Ishikawa (cell line): ENCODE measurements at regions not wholly inside any gene's neighbourhood (a gene's known extent, or its start where the extent isn't known, plus 50 kb on each side); places are given as distances from the start of the nearest gene placed in this dataset.

Experiments used
- CEBPB ChIP-seq: IDR thresholded peaks from 2 replicates; pipeline ENCODE4 v1.6.1; 2012
- CREB1 ChIP-seq: IDR thresholded peaks from 2 replicates; pipeline ENCODE4 v1.6.1; 2012; ENCODE audit warnings: low read depth
- EGR1 ChIP-seq: IDR thresholded peaks from 2 replicates; pipeline ENCODE4 v1.6.1; 2012
- EP300 ChIP-seq: IDR thresholded peaks from 2 replicates; pipeline ENCODE4 v1.6.1; 2012; ENCODE audit warnings: borderline replicate concordance
- FOXM1 ChIP-seq: IDR thresholded peaks from 2 replicates; pipeline ENCODE4 v1.6.1; 2012; ENCODE audit warnings: low read depth, borderline replicate concordance
- NFIC ChIP-seq: IDR thresholded peaks from 2 replicates; pipeline ENCODE4 v1.6.1; 2012
- RAD21 ChIP-seq: IDR thresholded peaks from 2 replicates; pipeline ENCODE4 v1.6.1; 2012; ENCODE audit warnings: low read depth
- TAF1 ChIP-seq: IDR thresholded peaks from 2 replicates; pipeline ENCODE4 v1.6.1; 2012; ENCODE audit warnings: low read depth, mild to moderate bottlenecking
- TCF12 ChIP-seq: IDR thresholded peaks from 2 replicates; pipeline ENCODE4 v1.6.1; 2012; ENCODE audit warnings: low read depth
- TEAD4 ChIP-seq: IDR thresholded peaks from 2 replicates; pipeline ENCODE4 v1.6.1; 2012
- YY1 ChIP-seq: IDR thresholded peaks from 2 replicates; pipeline ENCODE4 v1.6.1; 2012; ENCODE audit warnings: low read depth
- ZBTB7A ChIP-seq: IDR thresholded peaks from 2 replicates; pipeline ENCODE4 v1.6.1; 2012; ENCODE audit warnings: low read depth
- TF ChIP-seq, protein P1 (sequence below): IDR thresholded peaks from 2 replicates; pipeline ENCODE4 v1.6.1; 2012
- TF ChIP-seq, protein P2 (sequence below): IDR thresholded peaks from 2 replicates; pipeline ENCODE4 v1.6.1; 2012
- TF ChIP-seq, protein P3 (sequence below): IDR thresholded peaks from 2 replicates; pipeline ENCODE4 v1.6.1; 2012; ENCODE audit warnings: low read depth, mild to moderate bottlenecking

- TF ChIP-seq TEAD4 (no peak), TCF12 (no peak), EP300 (no peak), CREB1 (no peak), RAD21 (no peak), NFIC (no peak), CEBPB (no peak), FOXM1 (no peak), YY1 (no peak), TAF1 (no peak), ZBTB7A (no peak)
- TF ChIP-seq, protein P1, sequence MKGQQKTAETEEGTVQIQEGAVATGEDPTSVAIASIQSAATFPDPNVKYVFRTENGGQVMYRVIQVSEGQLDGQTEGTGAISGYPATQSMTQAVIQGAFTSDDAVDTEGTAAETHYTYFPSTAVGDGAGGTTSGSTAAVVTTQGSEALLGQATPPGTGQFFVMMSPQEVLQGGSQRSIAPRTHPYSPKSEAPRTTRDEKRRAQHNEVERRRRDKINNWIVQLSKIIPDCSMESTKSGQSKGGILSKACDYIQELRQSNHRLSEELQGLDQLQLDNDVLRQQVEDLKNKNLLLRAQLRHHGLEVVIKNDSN: no peak
- TF ChIP-seq, protein P2, sequence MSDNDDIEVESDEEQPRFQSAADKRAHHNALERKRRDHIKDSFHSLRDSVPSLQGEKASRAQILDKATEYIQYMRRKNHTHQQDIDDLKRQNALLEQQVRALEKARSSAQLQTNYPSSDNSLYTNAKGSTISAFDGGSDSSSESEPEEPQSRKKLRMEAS: no peak
- TF ChIP-seq, protein P3, sequence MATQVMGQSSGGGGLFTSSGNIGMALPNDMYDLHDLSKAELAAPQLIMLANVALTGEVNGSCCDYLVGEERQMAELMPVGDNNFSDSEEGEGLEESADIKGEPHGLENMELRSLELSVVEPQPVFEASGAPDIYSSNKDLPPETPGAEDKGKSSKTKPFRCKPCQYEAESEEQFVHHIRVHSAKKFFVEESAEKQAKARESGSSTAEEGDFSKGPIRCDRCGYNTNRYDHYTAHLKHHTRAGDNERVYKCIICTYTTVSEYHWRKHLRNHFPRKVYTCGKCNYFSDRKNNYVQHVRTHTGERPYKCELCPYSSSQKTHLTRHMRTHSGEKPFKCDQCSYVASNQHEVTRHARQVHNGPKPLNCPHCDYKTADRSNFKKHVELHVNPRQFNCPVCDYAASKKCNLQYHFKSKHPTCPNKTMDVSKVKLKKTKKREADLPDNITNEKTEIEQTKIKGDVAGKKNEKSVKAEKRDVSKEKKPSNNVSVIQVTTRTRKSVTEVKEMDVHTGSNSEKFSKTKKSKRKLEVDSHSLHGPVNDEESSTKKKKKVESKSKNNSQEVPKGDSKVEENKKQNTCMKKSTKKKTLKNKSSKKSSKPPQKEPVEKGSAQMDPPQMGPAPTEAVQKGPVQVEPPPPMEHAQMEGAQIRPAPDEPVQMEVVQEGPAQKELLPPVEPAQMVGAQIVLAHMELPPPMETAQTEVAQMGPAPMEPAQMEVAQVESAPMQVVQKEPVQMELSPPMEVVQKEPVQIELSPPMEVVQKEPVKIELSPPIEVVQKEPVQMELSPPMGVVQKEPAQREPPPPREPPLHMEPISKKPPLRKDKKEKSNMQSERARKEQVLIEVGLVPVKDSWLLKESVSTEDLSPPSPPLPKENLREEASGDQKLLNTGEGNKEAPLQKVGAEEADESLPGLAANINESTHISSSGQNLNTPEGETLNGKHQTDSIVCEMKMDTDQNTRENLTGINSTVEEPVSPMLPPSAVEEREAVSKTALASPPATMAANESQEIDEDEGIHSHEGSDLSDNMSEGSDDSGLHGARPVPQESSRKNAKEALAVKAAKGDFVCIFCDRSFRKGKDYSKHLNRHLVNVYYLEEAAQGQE: no peak
Observed at GRCh38 chr13:82206241-82206640, 1676.0 kb downstream of the SLITRK1 start.

- no peak for TF ChIP-seq CREB1
- no peak for TF ChIP-seq TEAD4
- TF ChIP-seq ZBTB7A: no peak
- TF ChIP-seq EP300: no peak
- TF ChIP-seq, protein P2: no peak
- no peak for TF ChIP-seq CEBPB
- no peak for TF ChIP-seq EGR1
- TF ChIP-seq, protein P3: no peak
- TF ChIP-seq TAF1: no peak
- TF ChIP-seq TCF12: no peak
- TF ChIP-seq FOXM1: no peak
- TF ChIP-seq YY1: no peak
- no peak for TF ChIP-seq NFIC
- no peak for TF ChIP-seq RAD21
- TF ChIP-seq, protein P1: no peak
Observed at GRCh38 chr13:82202398-82202797, 1679.9 kb downstream of the SLITRK1 start.

- TF ChIP-seq, protein P2: no peak
- no peak for TF ChIP-seq CEBPB
- TF ChIP-seq CREB1: no peak
- no peak for TF ChIP-seq NFIC
- TF ChIP-seq TEAD4: no peak
- no peak for TF ChIP-seq EGR1
- TF ChIP-seq, protein P1: no peak
- no peak for TF ChIP-seq EP300
- TF ChIP-seq FOXM1: no peak
- TF ChIP-seq, protein P3: no peak
- TF ChIP-seq TCF12: no peak
- TF ChIP-seq YY1: no peak
- TF ChIP-seq ZBTB7A: no peak
- TF ChIP-seq RAD21: no peak
Observed at GRCh38 chr13:82196087-82196486, 1686.2 kb downstream of the SLITRK1 start.

DNA sequence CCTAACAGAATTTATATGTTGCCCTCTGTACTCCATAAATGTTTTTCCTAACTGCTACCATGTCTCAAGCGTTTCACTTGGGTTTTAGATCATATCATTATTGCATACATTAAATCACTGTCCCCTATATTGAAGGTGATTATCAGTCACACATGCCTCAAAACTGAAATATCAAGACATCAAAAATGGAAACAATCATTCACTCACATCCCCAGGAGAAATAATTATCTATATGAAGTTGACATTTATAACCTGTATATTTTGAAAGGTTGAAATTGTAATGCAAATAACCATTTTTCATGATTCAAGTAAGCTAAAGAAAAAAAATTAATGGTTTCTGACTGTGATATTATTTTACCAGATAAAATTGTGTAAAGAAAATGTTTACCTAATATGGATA lies 1695.0 kb downstream of the SLITRK1 start:
- no peak for TF ChIP-seq TCF12
- no peak for TF ChIP-seq NFIC
- no peak for TF ChIP-seq YY1
- TF ChIP-seq, protein P2: no peak
- no peak for TF ChIP-seq TEAD4
- no peak for TF ChIP-seq EGR1
- no peak for TF ChIP-seq CEBPB
- no peak for TF ChIP-seq EP300
